Natural killer cell (primary cell): ENCODE measurements at regions not wholly inside any gene's neighbourhood (a gene's known extent, or its start where the extent isn't known, plus 50 kb on each side); places are given as distances from the start of the nearest gene placed in this dataset.

Source experiments
- ATAC-seq, 3 donors: fragments of 150-1000 bp in 2 of 3; fragments of 200-7000 bp in 1 of 3; cut with Tn5 transposase; 1 replicate in 1 of 3; 2 replicates in 2 of 3; pipeline ENCODE4 v1.10.0; 2021; ENCODE audit warnings: mild to moderate bottlenecking in 2 of 3, moderate library complexity in 2 of 3
- DNase-seq, 2 donors: peaks; one replicate each; pipeline versions ENCODE4 v3.0.0 to v3.0.0-alpha.2; 2013 to 2021; ENCODE audit warnings: mixed read lengths in 1 of 2
- H3K27ac ChIP-seq: one replicate; pipeline ENCODE4 v1.5.1; 2013; ENCODE audit warnings: mild to moderate bottlenecking, low read length
- H3K27me3 ChIP-seq: one replicate; pipeline ENCODE4 v1.6.1; 2013; ENCODE audit warnings: low read length; ENCODE audit not compliant: control insufficient read depth, insufficient read depth
- H3K36me3 ChIP-seq: one replicate; pipeline ENCODE4 v1.6.1; 2013; ENCODE audit warnings: low read length; ENCODE audit not compliant: control insufficient read depth, insufficient read depth
- H3K4me1 ChIP-seq: one replicate; pipeline ENCODE4 v1.6.1; 2013; ENCODE audit warnings: low read length; ENCODE audit not compliant: control insufficient read depth, insufficient read depth
- H3K4me3 ChIP-seq: one replicate; pipeline ENCODE4 v1.5.1; 2013; ENCODE audit warnings: low read length
- H3K9me3 ChIP-seq: one replicate; pipeline ENCODE4 v1.6.1; 2013; ENCODE audit warnings: low read length; ENCODE audit not compliant: control insufficient read depth, insufficient read depth
- H3K27ac Mint-ChIP-seq, 2 donors: one replicate each; pipeline ENCODE4 v1.8.0; 2022; ENCODE audit warnings: mild to moderate bottlenecking in 2 of 2, mixed read lengths in 2 of 2, moderate library complexity in 1 of 2
- H3K27me3 Mint-ChIP-seq, 2 donors: one replicate each; pipeline ENCODE4 v1.8.0; 2022; ENCODE audit warnings: low read depth in 2 of 2, mixed read lengths in 2 of 2
- H3K36me3 Mint-ChIP-seq: one replicate; pipeline ENCODE4 v1.8.0; 2022; ENCODE audit warnings: mixed read lengths
- H3K4me1 Mint-ChIP-seq, 2 donors: one replicate each; pipeline ENCODE4 v1.8.0; 2022; ENCODE audit warnings: mixed read lengths in 2 of 2
- H3K4me3 Mint-ChIP-seq: one replicate; pipeline ENCODE4 v1.8.0; 2022; ENCODE audit warnings: mild to moderate bottlenecking, moderate library complexity, mixed read lengths
- H3K9me3 Mint-ChIP-seq, 2 donors: one replicate each; pipeline ENCODE4 v1.8.0; 2022; ENCODE audit warnings: mixed read lengths in 2 of 2
- CTCF ChIP-seq: fragments of 200-600 bp; IDR thresholded peaks from one replicate; pipeline ENCODE4 v1.8.0; 2022; ENCODE audit warnings: antibody characterized with exemption
- WGBS: methylation state at CpG from one replicate; pipeline ENCODE4 v1.1.7; 2013; ENCODE audit warnings: missing lambda C conversion rate; ENCODE audit not compliant: insufficient coverage; 5-methylcytosine and 5-hydroxymethylcytosine counted together
- intact Hi-C: fragments of 100-400 bp; cut with micrococcal nuclease; formaldehyde crosslinking; loops from one replicate; pipeline ENCODE4 v1.14.2; 2022

- H3K36me3 ChIP-seq: no peaks in the 10 kb centered on the region
- no peak overlapping the region for H3K4me3 ChIP-seq
- no peak overlapping the region for H3K27ac ChIP-seq
- intact Hi-C loops: no loop called here
- no peaks in the 10 kb centered on the region for H3K4me1 Mint-ChIP-seq
- ATAC-seq (no peak), DNase-seq (no peak)
- no peaks in the 10 kb centered on the region for H3K27me3 Mint-ChIP-seq
- peaks cover 7% of the 10 kb centered on the region for H3K9me3 ChIP-seq
- no peaks in the 10 kb centered on the region for H3K4me1 ChIP-seq
- no peak for TF ChIP-seq CTCF
- H3K27me3 ChIP-seq: no peaks in the 10 kb centered on the region
- H3K9me3 Mint-ChIP-seq: peaks cover 10 to 13% of the 10 kb centered on the region in 2 donors
- H3K4me3 Mint-ChIP-seq: no peak overlapping the region
- no peak overlapping the region for H3K27ac Mint-ChIP-seq
- WGBS: 75% methylated on average over 4 of the region's 4 CpGs
- no peaks in the 10 kb centered on the region for H3K36me3 Mint-ChIP-seq
Measured at GRCh38 chr11:29937526-29937925, 79.3 kb downstream of the KCNA4 start.

- ATAC-seq: no peak
- no peak for DNase-seq
- no peaks in the 10 kb centered on the region for H3K4me1 Mint-ChIP-seq
- no peak overlapping the region for H3K27ac Mint-ChIP-seq
- Histone ChIP-seq H3K4me1 (no peaks in the 10 kb centered on the region), H3K4me3 (no peak overlapping the region), H3K9me3 (peaks cover 7% of the 10 kb centered on the region), H3K27ac (no peak overlapping the region), H3K27me3 (no peaks in the 10 kb centered on the region), H3K36me3 (no peaks in the 10 kb centered on the region)
- intact Hi-C loops: no loop called here
- WGBS: 90% methylated on average over 17 of the region's 19 CpGs
- peaks cover 10 to 18% of the 10 kb centered on the region in 2 donors for H3K9me3 Mint-ChIP-seq
- H3K36me3 Mint-ChIP-seq: no peaks in the 10 kb centered on the region
- no peak for TF ChIP-seq CTCF
- no peak overlapping the region for H3K4me3 Mint-ChIP-seq
- H3K27me3 Mint-ChIP-seq: no peaks in the 10 kb centered on the region
Measured at GRCh38 chr11:29934115-29934638, 82.7 kb downstream of the KCNA4 start.

GRCh38 chr11:29916040-29916439 lies 100.8 kb downstream of the KCNA4 start:
- peaks cover 12% of the 10 kb centered on the region in 2 donors for H3K9me3 Mint-ChIP-seq
- WGBS: 87% methylated on average over 8 of the region's 8 CpGs
- no peaks in the 10 kb centered on the region for H3K4me1 Mint-ChIP-seq
- no peak overlapping the region for H3K27ac Mint-ChIP-seq
- H3K4me3 Mint-ChIP-seq: no peak overlapping the region
- Histone ChIP-seq H3K4me3 (no peak overlapping the region), H3K4me1 (no peaks in the 10 kb centered on the region), H3K27ac (no peak overlapping the region), H3K27me3 (no peaks in the 10 kb centered on the region), H3K9me3 (no peaks in the 10 kb centered on the region), H3K36me3 (no peaks in the 10 kb centered on the region)
- intact Hi-C loops: no loop called here
- no peak for DNase-seq
- no peak for ATAC-seq
- no peak for TF ChIP-seq CTCF
- H3K36me3 Mint-ChIP-seq: no peaks in the 10 kb centered on the region
- no peaks in the 10 kb centered on the region for H3K27me3 Mint-ChIP-seq

- Mint-ChIP-seq H3K4me3 (no peak overlapping the region), H3K27me3 (no peaks in the 10 kb centered on the region), H3K36me3 (no peaks in the 10 kb centered on the region), H3K27ac (no peak overlapping the region), H3K4me1 (no peaks in the 10 kb centered on the region), H3K9me3 (peaks cover 12% of the 10 kb centered on the region in 2 donors)
- TF ChIP-seq CTCF: no peak
- H3K36me3 ChIP-seq: no peaks in the 10 kb centered on the region
- ATAC-seq (no peak), DNase-seq (no peak)
- no peaks in the 10 kb centered on the region for H3K4me1 ChIP-seq
- intact Hi-C loops: no loop called here
- WGBS: 72% methylated on average over 2 of the region's 2 CpGs
- H3K27me3 ChIP-seq: no peaks in the 10 kb centered on the region
- H3K9me3 ChIP-seq: no peaks in the 10 kb centered on the region
- H3K4me3 ChIP-seq: no peak overlapping the region
- H3K27ac ChIP-seq: no peak overlapping the region
Measured at GRCh38 chr11:29914203-29914930, 102.5 kb downstream of the KCNA4 start.
